HG03575 (cell line): ENCODE measurements at regions not wholly inside any gene's neighbourhood (a gene's known extent, or its start where the extent isn't known, plus 50 kb on each side); places are given as distances from the start of the nearest gene placed in this dataset.
"Not testable (repeated sequence)": the region's sequence is repeated elsewhere in the genome, so short reads cannot be mapped to it uniquely, and the experiment has no call there.

Experiments used
- ATAC-seq: cut with Tn5 transposase; IDR thresholded peaks from one replicate; pipeline ENCODE4 v1.9.1; 2021; ENCODE audit not compliant: unreplicated experiment, insufficient number of reproducible peaks, low FRiP score; ENCODE audit errors: extremely low read depth

DNA sequence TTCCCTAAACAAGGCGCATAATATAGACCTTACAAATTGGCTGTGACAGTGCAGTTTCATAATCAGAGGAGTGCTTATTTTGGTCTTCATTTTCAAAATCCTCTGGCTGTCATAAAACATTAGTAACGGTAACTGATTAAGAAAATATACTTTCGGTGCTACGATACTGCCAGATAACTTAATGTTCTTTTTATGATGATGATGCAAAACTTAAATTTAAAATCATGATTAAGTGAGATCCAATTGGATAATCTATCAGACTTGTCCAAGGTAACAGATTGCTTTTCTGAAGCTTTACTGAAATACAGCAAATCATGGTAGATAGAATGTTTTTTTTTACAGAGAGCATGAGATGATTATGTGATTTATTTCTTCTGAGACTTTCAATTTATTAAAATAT is 364.2 kb upstream of the CNTN3 start:
- no peak for ATAC-seq

DNA sequence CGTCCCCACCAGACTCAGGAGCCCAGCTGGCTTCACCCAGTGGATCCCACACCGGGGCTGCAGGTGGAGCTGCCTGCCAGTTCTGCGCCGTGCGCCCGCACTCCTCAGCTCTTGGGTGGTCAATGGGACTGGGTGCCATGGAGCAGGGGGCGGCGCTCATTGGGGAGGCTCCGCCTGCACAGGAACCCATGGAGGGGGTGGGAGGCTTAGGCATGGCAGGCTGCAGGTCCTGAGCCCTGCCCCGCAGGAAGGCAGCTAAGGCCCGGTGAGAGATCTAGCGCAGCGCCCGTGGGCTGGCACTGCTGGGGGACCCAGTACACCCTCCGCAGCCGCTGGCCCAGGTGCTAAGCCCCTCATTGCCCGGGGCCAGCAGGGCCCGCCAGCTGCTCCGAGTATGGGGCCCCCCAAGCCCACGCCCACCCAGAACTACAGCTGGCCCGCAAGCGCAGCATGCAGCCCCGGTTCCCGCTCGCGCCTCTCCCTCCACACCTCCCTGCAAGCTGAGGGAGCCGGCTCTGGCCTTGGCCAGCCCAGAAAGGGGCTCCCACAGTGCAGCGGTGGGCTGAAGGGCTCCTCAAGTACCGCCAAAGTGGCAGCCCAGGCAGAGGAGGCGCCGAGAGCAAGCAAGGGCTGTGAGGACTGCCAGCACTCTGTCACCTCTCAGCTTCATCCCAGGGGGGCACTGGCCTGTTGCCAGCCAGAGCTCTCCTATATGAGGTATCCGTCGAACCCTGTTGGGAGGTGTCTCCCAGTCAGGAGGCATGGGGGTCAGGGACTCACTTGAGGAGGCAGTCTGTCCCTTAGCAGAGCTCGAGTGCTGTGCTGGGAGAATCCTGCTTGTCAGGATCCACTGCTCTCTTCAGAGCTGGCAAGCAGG is 370.8 kb upstream of the CNTN3 start:
- ATAC-seq: not testable (repeated sequence)

DNA sequence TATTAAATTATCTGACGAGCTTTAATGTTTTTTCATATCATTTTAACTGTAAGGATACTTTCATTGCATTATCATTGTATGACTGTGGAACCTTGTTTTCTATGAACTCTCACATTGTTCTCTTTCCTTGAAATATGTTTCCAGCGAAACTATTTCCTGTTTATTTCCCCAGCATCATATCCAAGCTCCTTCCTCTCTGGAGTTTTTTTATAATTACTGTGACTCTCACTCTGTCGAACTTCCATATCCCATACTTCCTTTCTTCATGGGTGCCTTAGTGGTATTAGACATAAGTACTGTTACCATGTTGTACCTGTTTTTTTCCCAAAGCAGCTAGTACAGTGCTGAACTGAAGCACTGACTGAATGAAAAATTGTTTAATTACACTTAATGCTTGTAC is 373.6 kb upstream of the CNTN3 start:
- ATAC-seq: no peak

DNA sequence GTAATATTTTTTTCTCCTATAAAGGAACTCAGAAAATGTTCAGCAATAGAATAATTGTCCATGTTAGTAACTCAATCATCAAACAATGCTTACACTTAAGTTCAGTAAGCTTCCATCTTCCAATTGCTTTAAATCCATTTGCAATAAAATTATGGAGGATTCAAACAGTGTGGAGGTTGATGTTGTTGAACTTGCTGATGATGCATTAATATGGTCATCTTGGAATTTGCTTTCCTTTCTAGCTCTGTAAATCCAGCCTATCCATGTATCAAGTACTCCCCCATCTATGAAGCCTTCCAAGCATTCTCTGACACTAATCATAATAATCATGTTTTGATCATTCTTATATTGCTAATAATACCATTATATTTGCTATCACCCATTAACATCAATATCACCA is 378.4 kb upstream of the CNTN3 start:
- no peak for ATAC-seq

DNA sequence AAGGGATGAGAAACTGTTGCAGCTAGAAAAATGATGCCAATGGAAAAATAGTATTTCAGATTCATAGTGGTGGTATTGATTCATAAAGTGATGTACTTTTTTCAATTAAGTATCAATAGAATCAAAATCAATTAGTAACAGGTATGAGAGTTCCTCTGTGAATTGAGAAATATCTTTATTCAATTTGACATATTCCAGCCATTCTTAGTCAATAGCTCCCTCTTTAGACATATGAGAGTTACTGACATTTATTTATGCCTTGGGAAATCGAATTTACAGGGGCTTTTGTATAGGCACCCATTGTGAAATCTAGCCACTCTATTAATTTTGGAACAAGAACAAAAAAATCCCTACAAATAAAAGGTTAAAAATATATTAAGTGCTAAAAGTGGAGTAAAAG is 386.9 kb upstream of the CNTN3 start:
- ATAC-seq: no peak

DNA sequence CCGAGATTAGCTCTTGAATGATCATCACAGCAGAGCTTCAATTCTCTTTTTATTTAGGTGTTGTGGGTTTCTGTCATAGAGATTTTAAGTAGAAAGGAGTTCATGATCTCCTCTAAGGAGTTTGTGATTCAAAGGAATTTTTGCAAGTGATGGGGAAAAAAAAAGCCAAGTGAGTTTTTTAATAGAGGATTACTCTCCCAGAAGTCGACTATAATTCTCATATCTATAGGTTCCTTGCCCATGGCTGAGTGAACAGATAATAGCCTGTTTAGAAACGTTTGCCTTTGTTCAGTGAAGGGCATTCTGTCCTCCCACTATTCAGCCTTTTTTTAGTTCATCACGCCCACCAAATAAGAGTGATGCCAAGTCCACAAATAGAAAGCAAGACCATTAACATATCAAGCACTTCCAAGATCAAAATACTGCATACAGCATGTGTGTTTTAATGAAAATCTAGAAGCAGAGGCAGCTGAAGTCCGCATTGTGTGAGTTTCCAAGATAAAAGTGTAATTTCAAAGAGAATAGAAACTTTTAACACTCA is 398.4 kb upstream of the CNTN3 start:
- ATAC-seq: no peak

DNA sequence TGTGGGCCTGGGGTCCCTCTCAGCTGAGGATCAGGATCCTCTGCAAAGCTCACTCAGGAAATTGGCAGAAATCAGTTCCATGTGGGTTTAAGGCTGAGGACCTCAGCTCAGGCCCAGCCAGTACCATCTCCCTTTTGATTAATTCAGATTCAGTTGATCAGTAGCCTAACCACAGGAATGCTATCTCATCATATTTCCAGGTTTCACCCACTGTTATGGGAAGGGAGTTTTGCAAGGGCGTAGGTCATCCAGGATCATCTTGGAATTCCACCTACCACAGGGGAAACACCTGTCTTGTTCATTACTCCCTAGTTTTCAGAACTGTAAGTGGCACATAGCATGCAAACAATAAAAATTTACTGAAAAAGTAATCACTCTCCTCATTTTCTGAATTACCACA is 399.5 kb upstream of the CNTN3 start:
- ATAC-seq: no peak

DNA sequence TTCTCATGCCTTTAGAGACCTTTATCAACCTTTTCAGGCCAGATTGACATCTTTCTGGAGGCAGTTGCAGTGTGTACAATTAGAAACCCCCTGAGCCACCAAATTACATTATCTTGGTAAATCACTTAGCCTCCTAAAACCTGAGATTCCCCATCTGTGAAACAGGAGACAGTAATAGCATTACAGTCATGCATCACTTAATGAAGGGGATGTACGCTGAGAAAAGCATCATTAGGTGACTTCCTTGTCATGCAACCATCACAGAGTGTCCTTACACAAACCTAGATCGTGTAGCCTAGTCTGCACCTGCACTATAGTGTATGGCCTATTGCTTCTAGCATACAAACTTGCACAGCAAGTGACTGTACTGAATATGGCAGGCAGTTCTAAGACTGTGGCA is 400.8 kb upstream of the CNTN3 start:
- ATAC-seq: no peak

DNA sequence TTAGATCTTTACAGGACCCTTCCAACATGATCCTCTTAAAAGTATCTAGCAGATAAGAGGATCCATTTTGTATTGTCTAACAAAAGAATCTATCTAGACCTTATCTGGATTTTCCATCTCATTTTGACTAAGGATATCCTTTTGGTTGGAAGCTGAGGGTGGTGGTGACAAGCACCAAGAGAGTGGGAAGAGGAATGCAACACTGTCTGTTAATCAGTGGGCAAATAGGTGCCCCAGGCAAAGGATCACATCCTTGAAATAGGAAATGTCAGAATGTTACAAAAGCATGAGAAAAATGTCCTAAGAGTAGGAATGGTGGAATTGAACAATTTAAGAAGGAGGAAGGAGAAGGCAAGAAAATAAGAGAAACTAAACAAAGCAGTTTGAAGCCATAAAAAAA is 420.7 kb upstream of the CNTN3 start:
- ATAC-seq: no peak

DNA sequence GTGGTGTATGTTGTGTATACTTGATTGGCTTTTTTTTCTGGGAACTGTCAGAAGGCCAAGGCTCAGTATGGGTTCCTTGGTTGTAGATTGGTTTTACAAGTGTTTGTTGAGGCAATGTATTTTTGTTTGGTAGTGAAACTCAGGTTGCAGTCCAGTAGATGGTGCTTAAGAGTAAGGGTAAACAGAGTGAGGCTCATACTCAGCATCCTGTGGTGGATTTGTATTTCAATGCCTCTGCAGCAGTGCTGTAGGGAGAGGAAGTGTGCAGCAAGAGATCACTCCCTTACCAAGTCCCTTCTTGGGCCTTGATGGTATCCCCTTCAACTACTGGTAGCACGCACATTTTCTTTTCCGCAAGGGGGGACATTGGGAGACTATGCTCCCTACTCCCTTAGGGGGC is 428.5 kb upstream of the CNTN3 start:
- ATAC-seq: no peak

DNA sequence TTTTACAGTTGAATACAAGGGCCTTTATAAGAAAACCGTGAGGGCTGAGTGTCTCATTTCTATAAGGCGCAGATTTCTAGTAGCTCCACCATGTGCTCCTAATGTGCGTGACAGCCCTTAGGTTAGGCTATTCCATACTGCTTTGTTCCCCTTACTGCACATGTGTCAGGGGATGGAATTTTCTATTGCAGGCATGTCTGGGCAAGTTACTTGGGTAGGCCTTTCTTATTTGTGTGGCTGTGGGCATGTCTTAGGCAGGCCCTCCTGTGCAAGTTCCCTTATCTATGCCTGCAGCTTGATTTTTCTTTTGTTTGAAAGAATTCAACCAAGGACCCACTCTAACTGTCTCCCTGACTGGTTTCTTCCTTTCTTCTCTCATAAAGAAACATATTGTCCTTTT is 434.2 kb upstream of the CNTN3 start:
- ATAC-seq: no peak

DNA sequence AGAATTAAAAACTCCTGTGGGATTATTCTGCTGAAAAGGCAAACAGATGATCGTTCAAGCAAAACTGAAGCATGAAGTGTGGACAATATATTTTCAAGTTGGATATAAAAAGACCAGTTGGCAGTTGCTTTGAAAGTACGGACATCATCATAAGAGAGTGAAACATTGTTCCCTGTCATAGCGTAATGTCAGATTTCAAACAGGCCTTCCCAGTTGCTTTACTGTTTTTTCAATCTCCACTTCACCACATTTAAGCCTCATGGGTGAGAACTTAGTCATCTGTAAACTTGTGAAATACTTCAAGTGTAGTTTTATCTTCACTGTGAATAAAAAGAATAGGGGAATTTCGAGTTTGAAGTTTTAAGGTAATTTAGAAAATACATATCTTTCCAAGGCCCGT is 435.1 kb upstream of the CNTN3 start:
- ATAC-seq: no peak

DNA sequence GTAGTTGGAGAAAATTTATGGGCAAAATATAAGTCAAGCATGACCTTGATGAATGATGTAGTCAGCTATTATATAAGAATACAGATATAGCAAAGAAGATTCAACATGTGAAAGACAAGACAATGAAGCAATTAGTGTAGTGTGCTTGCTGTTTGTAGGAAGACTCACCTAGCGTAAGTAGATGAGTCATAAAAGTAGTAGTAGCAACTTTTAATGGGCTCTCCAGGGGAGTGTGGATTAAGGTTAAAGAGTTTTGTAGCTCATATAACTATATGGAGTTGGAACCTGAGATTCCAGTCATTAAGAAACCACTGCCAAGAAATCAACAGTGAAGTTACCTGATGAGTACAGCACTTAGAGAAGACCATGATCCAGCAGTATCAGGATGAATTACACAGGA is 444.7 kb upstream of the CNTN3 start:
- no peak for ATAC-seq

DNA sequence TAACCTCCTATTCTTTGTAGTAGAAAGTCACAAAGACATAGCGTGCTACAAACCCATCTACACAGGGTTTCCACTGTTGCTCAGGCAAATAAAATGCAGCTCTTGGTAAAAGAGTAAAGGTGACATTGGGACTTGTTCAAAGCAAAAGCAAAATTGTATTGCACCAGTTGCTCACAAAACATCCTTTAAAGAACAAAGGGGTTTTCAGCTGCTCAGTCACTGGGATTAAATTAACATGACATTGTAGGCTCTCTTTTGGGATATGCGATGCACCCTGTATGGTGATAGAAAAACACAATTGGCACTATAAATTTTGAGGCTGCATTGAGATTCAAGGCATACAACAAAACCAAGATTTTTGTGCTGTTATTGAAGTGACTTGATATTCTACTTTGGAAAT is 447.3 kb upstream of the CNTN3 start:
- no peak for ATAC-seq

DNA sequence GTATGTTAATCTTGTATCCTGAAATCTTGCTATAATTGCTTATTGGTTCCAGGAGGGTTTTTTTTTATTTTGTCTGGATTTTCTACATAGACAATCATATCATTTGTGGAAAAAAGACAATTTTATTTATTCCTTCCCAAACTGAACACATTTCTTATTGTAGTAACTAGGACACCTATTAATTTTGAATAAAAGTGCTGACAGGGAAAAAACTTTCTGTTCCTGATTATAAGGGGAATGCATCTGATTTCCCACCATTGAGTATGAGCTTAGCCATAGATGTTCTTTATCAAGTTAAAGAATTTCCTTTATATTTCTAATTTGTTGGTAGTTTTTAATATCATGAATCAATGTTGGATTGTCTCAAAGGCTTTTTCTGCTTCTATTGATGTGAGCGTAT is 460.7 kb upstream of the CNTN3 start:
- no peak for ATAC-seq

DNA sequence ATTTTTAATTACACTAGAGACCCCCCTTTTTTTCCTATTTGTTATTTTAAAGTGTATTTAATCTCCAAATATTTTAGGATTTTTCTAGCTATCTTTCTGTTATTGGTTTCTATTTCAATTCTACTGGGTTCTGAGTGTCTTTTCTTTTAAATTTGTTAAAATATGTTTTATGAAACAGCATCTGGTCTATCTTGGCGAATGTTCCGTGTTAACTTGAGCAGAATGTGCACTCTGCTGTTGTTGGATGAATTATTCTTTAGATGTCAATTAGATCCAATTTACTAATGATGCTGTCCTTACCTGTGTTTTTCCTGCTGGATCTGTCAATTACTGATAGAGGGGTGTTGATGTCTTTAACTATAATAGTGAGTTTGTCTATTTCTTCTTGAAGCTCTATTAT is 462.0 kb upstream of the CNTN3 start:
- ATAC-seq: no peak

DNA sequence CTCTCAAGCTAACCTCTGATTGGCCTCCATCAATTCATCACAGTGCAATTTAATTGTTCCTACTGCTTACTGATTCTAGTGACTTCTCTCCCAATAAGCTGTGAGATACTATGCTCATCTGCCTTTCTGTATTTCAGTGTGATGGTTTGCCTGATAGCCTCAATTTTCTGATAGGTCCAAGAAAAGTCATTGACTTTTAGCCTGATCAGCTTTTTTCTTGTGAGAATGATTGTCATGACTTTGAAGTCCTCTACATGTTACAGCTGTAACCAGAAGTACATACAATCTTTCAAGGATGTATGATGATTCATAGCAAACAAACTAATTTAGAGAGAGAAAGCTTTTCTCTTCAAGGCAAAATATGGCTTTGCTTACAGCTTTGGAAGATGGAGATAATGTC is 463.8 kb upstream of the CNTN3 start:
- no peak for ATAC-seq

DNA sequence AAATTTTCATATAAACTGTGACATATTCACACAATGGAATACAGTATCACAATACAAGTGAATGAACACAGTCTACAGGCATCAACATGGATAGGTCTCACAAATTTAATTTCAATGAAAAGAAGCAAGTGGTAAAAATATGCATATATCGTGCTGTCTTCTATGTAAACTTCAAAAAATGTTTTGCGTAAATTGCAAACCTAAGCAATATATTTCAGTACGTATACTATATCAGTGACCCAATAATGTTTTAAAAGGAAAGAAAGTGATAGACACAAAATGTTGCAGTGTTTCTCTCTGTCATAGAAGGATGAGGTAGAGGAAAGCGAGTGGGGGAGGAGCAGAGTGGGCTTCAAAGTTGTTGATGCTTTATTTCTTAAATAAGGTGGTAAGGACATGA is 468.4 kb upstream of the CNTN3 start:
- no peak for ATAC-seq

DNA sequence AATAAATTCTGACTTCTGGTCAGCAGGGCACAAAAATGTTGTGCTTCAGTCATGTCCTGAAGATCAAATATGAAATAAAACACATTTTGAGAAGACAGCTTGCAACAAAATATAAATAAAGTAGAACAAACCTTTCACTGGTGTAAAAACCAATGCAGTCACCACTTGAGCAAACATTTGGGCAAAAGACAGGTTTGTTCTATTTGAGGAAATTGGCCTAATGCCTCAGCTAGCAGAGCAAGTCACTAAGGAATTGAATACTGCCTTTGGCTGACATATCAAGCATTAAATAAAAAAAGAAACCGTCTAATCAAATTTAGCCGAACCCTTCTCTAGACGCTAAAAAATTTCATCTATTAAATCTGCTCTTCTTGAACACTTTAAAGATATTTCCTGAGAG is 475.4 kb upstream of the CNTN3 start:
- no peak for ATAC-seq

DNA sequence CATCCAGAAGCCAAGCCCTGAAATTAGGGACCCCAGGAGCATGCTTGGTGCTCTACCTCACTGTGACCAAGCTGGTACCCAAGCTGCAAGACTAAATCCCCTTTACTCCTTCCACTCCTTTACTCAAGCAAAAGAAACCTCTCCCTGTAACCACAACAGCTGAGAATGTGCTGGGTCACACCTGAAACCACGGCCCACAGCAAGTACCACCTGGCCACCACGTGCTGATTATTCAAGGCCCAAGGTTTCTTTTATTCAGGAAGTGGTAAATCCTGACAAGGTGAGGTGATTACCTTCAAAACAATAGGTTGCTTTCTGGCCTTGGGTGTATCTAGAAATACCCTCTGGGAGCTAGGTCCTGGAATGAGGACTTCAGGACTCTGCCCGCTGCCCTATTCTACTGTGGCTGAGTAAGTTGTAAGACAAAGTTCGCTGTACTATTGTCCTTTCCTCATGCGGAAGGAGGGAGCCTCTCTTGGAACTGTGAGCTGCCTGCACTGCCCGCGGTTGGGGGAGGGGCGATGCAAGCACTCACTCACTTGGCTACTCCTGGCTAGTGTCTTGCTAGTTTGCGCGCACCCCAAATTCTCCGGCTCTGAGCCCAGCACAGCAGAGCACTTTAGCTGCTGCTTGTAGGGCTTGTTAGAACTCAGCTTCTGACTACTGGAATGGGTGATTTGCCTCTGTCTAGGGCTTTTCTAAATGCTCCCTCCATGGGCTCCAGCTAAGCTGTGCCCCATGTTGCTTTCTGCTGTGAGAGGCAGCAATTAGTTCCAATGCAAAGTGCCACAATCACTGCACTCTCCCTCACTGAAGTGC is 487.1 kb upstream of the CNTN3 start:
- ATAC-seq: no peak
